ENCODE measurements at regions not wholly inside any gene's neighbourhood (a gene's known extent, or its start where the extent isn't known, plus 50 kb on each side); places are given as distances from the start of the nearest gene placed in this dataset.

GRCh38 chr13:88314496-88314895, 643.3 kb downstream of the SLITRK5 start:
- TF ChIP-seq POLR2AphosphoS5 (IDR thresholded peaks at IDR 0.05; ENCODE audit: borderline replicate concordance, low read depth, low read length): no peak
- TF ChIP-seq EZH2 (IDR thresholded peaks at IDR 0.05): no peak
- no peak for TF ChIP-seq FOXP2 (optimal IDR thresholded peaks at IDR 0.05; ENCODE audit: control extremely low read depth, extremely low read length, insufficient read depth)
